ENCODE measurements at regions not wholly inside any gene's neighbourhood (a gene's known extent, or its start where the extent isn't known, plus 50 kb on each side); places are given as distances from the start of the nearest gene placed in this dataset.

DNA sequence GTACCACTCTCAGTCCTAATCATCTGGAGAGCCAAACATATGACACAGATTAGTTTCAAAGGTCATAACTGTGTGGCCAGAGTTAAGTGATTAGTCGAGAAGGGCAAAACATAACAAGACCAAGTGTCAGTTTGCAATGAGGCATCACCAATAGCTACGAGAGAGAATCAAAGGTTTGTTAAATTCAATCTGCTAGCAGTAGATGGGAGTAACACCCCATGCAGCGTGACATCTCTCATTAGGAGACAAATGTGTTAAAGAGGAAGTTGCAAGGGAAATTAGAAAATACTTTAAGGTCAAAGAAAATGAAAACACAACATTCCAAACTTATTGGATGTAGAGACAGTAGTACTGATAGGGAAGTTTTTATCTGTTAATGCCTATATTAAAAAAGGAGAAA, 135.7 kb upstream of the SYT10 start:
- TF ChIP-seq POLR2A (IDR thresholded peaks at IDR 0.05) (no peak), EP300 (IDR thresholded peaks at IDR 0.05) (no peak), POLR2AphosphoS5 (IDR thresholded peaks at IDR 0.05) (no peak)
- TF ChIP-seq, protein P1, sequence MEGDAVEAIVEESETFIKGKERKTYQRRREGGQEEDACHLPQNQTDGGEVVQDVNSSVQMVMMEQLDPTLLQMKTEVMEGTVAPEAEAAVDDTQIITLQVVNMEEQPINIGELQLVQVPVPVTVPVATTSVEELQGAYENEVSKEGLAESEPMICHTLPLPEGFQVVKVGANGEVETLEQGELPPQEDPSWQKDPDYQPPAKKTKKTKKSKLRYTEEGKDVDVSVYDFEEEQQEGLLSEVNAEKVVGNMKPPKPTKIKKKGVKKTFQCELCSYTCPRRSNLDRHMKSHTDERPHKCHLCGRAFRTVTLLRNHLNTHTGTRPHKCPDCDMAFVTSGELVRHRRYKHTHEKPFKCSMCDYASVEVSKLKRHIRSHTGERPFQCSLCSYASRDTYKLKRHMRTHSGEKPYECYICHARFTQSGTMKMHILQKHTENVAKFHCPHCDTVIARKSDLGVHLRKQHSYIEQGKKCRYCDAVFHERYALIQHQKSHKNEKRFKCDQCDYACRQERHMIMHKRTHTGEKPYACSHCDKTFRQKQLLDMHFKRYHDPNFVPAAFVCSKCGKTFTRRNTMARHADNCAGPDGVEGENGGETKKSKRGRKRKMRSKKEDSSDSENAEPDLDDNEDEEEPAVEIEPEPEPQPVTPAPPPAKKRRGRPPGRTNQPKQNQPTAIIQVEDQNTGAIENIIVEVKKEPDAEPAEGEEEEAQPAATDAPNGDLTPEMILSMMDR (IDR thresholded peaks at IDR 0.05): no peak
- H3K9me3 ChIP-seq: no peaks in the 10 kb centered on the region
- ATAC-seq (ENCODE audit: low FRiP score in 2 of 2): no peak
- WGBS, 2 donors: 35 to 42% methylated on average over 3 of the region's 3 CpGs
- no peaks in the 10 kb centered on the region for H3K27me3 ChIP-seq
- no peak overlapping the region for H3K4me3 ChIP-seq
- no peak for DNase-seq
- H3K36me3 ChIP-seq: no peaks in the 10 kb centered on the region
- H3K4me1 ChIP-seq: no peaks in the 10 kb centered on the region
- no peak overlapping the region for H3K27ac ChIP-seq

DNA sequence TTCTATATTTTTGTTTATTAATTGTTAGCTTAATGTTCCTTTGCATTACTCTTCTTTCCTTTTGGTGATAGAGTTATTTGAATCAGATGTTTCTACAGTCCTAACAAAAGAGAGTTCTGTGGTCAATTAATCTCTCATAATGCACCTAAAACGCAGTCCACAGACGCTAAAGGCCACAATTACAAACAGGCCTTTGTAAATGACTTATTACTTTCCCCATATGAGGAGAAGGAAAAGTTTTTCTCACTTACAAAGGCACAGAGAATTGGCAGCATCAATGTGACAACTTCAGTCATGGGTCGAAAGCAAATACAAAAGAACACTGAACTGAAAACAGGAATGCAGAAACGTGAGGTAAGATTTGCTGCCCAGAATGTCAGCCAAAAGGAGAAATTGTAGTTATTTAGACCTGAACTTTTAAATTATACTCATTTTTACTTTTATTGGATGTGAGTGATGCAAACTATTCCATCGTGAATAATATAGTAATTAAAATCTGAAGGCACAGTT, 142.0 kb upstream of the SYT10 start:
- no peak for ATAC-seq (ENCODE audit: low FRiP score in 2 of 2)
- H3K4me1 ChIP-seq: no peaks in the 10 kb centered on the region
- H3K36me3 ChIP-seq: no peaks in the 10 kb centered on the region
- TF ChIP-seq POLR2AphosphoS5 (IDR thresholded peaks at IDR 0.05) (no peak), EP300 (IDR thresholded peaks at IDR 0.05) (no peak), POLR2A (IDR thresholded peaks at IDR 0.05) (no peak)
- TF ChIP-seq, protein P1 (IDR thresholded peaks at IDR 0.05): no peak
- no peak overlapping the region for H3K4me3 ChIP-seq
- no peak overlapping the region for H3K27ac ChIP-seq
- WGBS, 2 donors: 68 to 74% methylated on average over 5 of the region's 5 CpGs
- no peak for DNase-seq
- no peaks in the 10 kb centered on the region for H3K9me3 ChIP-seq
- no peaks in the 10 kb centered on the region for H3K27me3 ChIP-seq

DNA sequence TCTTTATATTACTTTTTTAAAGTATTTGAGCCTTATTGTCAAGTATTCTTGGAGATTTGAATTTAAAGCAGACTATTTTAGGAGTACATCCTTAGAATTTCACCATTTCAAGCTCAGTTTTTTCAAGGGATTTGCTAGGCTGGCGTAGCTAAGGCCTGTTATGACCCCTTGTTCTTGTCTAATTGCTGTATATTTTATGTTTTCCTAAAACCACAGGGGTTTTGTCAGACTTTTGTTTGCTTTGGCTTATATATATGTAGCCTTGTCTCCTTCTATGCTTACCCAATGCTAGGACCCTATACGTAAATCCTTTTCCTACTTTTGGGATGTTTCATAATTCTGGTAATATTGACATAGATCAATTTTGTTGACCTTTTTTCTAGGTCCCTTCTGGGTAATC, 147.0 kb upstream of the SYT10 start:
- no peaks in the 10 kb centered on the region for H3K36me3 ChIP-seq
- 63 to 71% methylated on average over 2 of the region's 2 CpGs for WGBS, 2 donors
- no peak overlapping the region for H3K27ac ChIP-seq
- DNase-seq (no peak), ATAC-seq (ENCODE audit: low FRiP score in 2 of 2) (no peak)
- TF ChIP-seq, protein P1 (IDR thresholded peaks at IDR 0.05): no peak
- no peak for TF ChIP-seq EP300 (IDR thresholded peaks at IDR 0.05)
- TF ChIP-seq POLR2A (IDR thresholded peaks at IDR 0.05): no peak
- TF ChIP-seq POLR2AphosphoS5 (IDR thresholded peaks at IDR 0.05): no peak
- H3K27me3 ChIP-seq: no peaks in the 10 kb centered on the region
- H3K4me3 ChIP-seq: no peak overlapping the region
- no peaks in the 10 kb centered on the region for H3K4me1 ChIP-seq
- no peaks in the 10 kb centered on the region for H3K9me3 ChIP-seq

DNA sequence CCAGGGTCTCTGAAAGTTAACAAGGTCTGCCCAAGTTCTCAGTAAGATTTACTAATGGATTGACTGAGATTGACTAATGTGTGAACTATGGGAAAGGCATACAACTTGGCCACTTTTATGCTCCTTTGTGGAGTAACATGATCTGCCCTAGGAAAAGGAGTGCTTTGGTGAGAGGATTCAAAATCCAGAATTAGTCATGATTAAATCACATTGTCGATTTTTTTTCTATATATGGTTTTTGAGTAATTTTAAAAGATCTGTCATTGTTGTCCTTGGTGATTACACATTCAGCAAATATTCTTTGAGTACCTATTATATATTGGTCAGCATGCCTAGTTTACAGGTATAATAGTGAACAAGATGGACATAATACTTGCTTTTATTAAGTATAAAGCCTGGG, 147.7 kb upstream of the SYT10 start:
- Histone ChIP-seq H3K27me3 (no peaks in the 10 kb centered on the region), H3K4me1 (no peaks in the 10 kb centered on the region), H3K9me3 (no peaks in the 10 kb centered on the region), H3K4me3 (no peak overlapping the region), H3K27ac (no peak overlapping the region), H3K36me3 (no peaks in the 10 kb centered on the region)
- WGBS, 2 donors: 74 to 86% methylated on average over 1 of the region's 1 CpG
- TF ChIP-seq, protein P1 (IDR thresholded peaks at IDR 0.05): no peak
- no peak for TF ChIP-seq EP300 (IDR thresholded peaks at IDR 0.05)
- no peak for TF ChIP-seq POLR2AphosphoS5 (IDR thresholded peaks at IDR 0.05)
- no peak for TF ChIP-seq POLR2A (IDR thresholded peaks at IDR 0.05)
- no peak for DNase-seq
- no peak for ATAC-seq (ENCODE audit: low FRiP score in 2 of 2)
